C1 segment of cervical spinal cord (tissue), 14 donors: ENCODE measurements at regions not wholly inside any gene's neighbourhood (a gene's known extent, or its start where the extent isn't known, plus 50 kb on each side); places are given as distances from the start of the nearest gene placed in this dataset.
"Not testable (repeated sequence)": the region's sequence is repeated elsewhere in the genome, so short reads cannot be mapped to it uniquely, and the experiment has no call there.

ENCODE experiments used
- DNase-seq, 14 donors: peaks; one replicate each; lab custom pipeline; 2025; lab: John Stamatoyannopoulos, UW

DNA sequence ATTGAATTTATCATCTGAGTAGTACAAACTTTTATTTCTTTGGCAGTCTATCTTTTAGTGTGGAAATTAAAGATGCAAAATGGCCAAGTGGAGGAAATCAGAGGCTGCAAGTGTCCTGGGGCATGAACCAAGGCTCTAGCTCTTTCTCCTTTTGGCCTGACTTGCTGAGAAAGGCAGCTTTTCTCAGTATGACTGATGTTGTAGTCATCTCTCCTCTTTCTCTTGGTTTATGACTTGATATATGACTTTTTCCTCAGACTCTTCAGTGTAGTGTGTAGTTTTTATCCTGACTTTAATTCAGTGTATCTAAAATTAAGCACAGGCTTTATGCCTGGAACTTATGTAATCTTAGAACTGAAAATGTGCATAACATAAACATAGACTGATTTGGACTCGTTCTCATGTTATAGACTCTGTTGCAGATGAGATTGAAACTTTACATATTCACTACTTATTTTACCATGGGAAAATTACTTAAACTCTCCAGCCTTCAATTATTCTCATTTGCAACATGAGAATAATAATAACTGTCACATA is 65.7 kb downstream of the SLITRK5 start:
- no peak for DNase-seq

DNA sequence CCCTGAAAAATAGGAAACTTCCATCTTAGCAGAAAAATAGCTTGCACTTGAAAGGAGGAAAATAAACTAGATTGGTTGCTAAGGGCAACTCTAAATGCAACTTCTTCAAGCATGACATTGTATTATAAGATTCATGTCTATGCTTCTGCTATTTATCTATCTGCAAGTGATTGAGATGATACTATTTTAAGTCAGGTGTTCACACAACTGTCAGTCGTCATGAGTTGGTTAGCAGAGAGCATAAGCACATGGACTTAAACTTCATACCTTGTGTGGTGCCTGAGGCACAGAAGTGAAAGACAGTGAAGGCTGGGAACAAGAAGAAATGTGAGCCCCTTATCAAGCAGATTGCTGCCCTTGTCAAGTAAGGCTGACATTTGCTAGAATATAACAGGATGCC is 82.9 kb downstream of the SLITRK5 start:
- no peak for DNase-seq

DNA sequence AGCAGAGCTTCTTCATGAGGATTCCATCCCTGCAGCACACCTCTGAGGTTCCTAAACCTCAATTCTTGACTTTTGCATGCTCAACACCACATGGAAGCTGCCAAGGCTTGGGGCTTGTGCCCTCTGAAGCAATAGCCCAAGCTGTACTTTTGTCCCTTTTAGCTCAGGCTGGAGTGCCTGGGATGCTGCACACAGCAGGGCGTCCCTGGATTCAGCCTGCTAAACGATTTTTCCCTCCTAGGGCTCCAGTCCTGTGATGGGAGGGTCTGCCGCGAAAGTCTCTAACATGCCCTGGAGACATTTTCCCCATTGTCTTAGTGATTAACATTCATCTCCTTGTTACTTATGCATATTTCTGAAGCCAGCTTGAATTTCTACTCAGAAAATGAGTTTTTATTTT is 98.3 kb downstream of the SLITRK5 start:
- DNase-seq, result no peak

DNA sequence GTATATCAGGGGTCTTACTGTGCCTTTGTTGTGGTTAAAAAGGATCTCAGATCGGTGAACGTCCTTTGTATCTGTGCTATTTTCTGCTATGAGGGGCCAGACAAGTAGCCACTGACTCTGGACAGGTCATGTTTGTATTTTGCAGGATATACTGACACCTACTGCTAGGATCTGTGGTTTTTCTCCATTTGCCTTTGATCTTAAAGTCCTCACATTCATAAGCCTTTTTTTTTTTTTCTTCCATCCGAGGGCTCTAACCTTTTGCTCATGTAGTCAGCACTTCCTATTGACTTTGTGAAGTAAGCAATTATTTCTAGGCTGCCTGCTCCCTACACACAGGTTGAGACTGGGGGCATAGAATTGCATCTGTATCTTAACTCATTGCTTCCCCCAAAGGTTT is 106.2 kb downstream of the SLITRK5 start:
- DNase-seq, result peak in 1 of 14 donors; percentile 6

DNA sequence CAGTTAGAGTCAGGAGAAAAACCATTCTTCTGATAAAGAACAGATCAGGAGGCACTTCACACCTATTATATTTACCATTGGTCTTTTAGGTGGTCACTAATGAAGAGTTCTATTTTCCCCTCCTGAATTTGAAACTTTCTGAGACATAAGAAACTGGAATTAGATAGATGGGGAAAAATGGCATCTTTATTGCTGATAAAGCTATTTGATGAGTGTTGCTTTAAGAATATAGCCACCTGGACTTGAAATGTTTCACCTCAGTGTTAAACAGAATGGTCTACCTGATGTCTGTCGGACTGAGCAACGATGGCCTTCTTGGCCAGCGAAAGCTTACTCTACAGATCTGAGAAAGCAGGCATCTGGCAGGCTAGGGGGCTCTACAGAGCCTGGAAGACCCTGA is 107.0 kb downstream of the SLITRK5 start:
- DNase-seq, result no peak

DNA sequence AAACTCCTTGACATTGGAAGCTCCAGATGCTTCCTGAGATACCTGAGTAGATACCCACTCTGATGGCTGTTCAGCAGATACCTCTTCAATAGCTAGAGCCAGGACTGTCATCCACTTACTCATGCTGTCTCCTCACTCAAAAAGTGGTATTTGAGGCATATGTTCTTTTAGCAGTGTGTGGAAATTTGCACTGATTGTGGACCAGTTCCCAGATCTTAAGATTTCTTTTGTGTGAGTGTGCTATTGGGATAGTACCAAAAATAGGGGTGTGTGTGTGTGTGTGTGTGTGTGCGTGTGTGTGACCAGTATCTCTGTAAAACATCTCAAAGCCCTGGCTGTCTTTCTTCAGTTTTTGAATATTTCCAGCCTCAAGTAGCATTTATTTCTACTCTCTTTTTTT is 108.3 kb downstream of the SLITRK5 start:
- DNase-seq, result no peak

DNA sequence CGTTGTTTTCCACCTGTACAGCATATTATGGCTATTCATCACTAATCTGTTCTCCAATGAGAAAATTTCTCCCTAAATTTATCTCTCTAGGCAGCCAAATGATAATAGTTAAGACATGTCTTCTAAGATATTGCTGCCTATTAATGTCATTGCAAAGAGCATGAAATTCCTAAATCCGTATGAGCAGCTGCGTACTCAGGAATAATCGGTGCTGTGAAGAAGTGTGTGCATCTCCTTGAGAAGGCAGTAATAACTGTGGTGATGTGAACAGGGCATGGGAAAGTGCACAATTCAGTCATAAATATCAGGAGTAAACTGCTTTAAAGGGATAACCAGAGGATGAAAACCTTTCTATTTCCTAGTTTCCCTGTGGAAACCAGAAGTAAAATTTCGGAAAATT is 112.2 kb downstream of the SLITRK5 start:
- no peak for DNase-seq

DNA sequence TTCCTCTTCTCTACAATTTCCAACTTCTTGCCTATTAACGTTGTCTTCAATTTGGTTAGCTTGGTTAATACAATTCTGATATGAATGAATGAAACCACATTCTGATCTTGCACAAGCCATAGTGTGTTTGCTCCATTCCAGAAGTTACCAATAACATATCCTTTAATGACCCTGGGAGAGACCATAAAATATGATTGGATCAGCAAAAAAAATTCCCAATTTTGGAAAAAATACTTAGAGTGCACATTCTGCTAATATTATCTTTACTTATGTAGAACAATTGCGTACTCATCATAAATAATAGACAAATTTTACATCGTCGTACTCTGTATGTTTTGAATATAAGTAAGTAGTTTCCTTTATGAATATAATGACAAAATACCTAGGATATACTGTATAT is 117.2 kb downstream of the SLITRK5 start:
- DNase-seq, result no peak

DNA sequence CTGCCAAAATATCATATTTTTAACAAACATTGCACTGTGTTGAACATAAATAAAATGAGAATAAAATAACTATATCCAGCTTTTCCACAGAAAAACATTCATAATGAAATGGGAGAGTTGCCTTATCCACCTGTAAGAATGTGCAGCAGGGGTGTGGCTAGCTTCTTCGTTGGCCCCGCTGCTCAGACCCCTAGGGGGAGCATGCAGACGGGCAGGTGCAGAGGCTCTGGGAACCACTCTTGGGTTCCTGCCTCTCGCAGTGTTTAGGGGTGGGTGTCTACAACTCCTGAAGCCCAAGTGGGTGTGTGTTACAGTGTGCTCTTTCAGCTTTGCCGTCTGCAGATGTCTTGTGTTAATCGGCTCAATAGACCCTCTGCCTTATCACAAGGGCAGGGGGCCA is 121.7 kb downstream of the SLITRK5 start:
- no peak for DNase-seq

DNA sequence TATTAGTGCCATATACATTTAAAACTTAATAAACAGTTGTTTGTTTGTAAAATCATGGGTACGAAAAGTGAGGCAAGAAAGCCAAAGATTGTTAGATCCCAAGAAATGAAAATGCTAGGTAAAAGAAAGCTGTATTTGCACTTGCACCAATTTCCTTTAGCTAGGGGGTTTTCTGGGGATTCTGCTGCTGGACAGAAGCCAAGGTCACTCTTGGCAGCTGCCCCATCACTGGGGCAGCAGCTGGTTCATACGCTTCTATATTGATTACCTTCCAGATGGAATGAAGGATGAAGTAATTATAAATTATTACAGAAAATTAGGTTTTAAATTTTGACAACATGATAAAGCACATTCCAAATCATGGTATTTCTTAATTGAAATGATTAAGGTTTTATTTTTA is 127.4 kb downstream of the SLITRK5 start:
- no peak for DNase-seq

DNA sequence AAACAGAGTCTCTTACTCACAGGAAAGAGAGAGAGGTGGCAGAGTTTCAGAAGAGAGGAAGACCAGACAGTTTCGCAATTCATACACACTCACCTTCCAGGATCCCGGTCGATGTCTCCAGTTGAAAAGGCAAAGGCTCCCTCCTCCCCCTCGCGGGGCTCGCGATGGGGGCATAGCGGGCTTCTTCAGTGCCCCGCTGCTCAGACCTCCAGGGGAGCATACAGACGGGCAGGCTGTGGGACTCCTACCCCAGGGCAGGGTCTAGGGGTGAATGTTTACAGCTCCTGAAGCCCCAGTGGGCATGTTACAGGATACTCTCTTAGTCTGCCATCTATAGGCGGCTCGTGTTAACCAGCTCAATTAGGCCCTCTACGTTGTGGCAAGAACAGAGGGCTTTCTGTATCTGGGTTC is 139.2 kb downstream of the SLITRK5 start:
- DNase-seq, result no peak

DNA sequence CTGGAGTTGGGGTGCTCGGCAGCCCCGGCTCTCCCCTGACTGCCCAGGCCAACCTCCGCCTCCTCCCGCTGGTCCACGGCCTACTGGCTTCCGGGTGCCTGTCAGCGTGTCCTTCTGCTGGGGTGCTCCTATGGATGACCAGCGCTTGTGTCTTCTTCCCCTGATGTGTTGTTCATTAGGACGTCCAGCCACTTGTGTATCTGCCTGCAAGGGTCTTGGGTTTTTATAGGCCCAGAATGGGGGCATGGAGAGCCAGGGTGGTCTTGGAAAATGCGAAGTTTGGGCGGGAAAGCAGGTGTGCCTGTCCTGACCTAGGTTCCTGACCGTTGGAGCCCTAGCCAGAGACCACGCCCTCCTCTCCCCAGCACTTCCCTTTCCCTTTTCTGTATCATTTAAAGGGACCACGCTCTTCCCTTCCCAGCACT is 139.8 kb downstream of the SLITRK5 start:
- no peak for DNase-seq

DNA sequence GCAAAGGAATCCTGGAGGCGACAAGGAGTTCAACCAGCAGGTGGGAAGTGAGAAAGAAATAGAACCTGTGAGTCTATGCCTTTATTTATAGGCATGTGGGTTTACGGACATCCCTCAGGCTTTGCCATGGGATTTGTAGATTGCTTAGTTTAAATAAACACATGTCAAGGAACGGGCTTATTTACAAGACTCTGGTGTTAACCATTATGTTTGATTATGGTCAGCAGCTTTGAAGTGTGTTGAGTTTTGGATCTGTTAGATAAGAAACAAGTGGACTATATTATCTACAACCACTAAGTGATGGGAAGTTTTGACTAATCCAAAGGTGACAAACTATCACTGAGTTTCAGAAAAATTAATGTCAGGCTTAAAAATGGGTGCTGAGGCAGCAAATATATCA is 143.2 kb downstream of the SLITRK5 start:
- DNase-seq, result no peak

DNA sequence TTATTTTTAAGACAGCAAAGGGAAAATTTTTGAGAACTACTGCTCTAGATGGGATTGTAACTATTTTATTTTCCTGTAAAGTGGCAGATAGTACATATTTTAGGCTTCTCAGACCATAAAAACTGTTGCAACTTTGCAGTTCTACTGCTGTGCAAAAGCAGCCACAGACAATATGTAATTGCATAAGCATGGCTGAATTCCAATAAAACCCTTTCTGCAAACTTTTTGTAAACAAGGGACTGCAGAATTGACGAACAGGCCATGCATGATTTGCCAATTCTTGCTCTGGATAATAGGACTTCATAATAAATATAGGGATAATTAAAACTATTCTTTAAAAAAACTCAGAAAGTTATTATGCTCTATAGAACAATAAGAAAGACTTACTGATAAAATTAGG is 149.1 kb downstream of the SLITRK5 start:
- no peak for DNase-seq

DNA sequence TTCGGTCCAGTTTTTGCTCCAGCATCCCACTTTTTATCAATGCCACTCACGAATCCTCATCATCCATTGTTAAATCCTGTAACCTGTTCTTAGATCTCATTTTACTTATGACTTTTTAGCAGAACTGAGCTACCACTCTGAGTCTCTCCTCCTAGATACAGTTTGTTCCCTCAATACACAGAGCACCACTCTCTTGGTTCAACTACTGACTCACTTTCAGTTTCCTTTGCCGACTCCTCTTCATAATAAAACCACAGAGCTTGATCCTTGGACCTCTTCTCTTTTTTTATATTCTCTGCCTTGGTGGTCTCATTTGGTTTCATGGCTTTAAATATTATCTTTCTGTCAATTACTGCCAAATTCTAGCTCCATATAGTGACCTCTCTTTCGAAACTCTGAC is 150.3 kb downstream of the SLITRK5 start:
- DNase-seq, result no peak

DNA sequence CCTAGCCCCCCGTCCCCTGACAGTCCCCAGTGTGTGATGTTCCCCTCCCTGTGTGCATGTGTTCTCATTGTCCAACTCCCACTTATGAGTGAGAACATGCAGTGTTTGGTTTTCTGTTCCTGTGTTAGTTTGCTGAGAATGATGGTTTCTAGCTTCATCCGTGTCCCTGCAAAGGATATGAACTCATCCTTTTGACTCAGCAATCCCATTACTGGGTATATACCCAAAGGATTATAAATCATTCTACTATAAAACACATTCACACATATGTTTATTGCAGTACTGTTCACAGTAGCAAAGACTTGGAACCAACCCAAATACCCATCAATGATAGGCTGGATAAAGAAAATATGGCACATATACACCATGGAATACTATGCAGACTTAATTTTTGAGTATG is 155.1 kb downstream of the SLITRK5 start:
- DNase-seq, result not testable (repeated sequence)

DNA sequence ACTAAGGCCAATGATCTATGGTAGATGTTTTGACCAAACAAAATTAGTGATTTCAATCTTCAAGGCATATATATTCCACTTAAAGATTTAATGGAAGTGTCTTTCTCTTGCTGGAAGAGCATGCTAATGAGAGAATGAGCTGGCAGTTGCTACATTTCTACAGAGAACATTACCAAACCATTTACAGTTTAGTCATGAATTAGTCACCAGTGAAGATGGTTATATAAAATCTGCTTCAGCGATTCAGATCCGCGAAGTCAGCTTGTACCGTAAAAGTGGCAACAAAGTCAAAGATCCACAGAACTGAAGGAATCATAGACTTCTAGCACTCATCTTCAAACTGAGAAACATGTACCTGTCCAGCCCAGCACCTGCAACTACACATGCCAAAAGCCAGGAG is 156.3 kb downstream of the SLITRK5 start:
- no peak for DNase-seq

DNA sequence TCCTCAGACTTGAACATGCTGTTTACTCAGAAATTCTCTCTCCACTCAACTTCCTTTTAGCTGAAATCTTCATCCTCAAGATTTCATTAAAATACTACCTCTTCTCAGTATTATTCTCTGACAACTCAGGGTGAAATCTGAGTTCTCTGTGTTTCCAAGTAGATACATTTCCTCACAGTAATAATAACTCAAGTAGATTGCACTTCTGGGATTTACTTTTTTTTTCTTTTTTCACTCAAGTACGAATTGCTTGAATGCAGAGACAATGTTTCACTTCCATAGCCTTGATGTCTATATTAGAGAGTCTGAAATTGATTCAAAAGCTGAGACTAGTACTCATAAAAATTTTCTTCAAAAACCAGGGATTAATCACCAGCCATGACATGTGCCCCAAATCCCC is 166.4 kb downstream of the SLITRK5 start:
- no peak for DNase-seq

DNA sequence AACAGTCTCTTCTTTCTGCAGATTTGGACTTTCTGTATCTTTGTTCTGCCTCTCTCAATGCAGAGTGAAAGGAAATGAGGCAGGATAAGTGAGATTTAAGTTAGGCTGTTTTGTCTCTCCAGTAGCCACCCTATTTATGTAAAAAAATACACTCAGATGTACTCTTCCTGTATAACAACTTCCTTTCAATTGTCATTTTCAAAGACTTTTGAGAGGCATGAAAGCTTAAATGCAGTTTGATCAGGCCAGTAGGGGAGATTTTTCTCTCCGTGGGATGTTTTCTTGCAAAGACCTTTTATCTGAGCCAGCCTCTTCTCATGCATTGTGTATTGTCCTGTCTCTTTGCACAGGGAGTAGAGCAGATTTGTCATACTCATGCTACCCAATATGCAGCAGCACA is 166.8 kb downstream of the SLITRK5 start:
- DNase-seq, result peak in 1 of 14 donors; percentile 3

DNA sequence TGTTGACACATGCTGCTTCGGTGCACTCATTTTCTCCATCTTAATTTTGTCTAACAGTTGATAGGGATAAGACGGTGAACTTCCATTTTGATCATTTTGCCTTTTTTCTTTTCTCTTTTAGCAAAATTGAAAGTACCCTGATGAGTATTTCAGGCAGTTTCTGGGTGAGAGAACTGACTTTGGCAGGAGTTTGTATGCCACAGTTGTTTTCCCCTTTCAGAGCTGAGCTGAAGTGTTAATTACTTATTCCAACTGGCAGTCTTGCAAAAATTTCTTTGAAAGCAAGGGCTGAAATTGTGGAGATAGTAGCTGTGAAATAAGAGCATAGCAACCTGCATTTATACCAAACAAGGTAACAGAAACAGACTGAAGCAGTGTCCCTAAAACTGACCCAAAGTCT is 180.2 kb downstream of the SLITRK5 start:
- DNase-seq, result no peak

DNA sequence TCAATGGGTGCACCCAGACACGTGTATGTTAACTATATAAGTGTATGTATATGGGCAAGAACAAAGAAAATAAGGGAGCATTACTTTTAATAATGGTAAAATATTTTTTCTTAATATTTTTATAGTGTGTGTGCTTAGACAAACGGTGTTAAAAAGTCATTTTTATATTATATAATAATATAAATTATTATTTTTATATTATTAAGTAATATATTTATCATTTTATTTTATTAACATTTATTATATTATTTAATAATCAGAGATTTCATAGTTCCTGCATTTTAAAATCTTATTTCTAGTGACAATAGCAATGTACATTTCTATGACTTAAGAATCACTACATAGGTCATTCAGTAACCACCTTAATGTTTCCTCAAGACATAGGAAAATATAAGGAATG is 184.4 kb downstream of the SLITRK5 start:
- no peak for DNase-seq

DNA sequence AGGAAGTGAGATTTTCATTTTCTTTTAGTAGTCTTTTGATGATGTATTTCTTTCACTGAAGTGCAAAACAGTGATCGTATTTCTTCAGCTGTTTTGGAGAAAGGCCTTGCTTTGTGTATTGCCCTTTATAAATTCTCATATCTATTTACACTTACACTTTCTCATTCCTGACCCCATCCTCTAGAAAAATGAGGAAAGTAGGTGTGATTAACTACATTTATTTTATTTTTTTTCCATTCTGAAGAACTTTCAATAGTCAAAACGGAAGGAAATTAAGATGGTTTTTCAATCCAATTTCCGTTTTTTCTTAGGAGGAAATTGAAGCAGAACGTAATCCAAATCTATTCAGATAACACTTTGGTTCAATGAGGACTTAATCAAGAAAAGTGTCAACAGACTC is 188.1 kb downstream of the SLITRK5 start:
- DNase-seq, result no peak

DNA sequence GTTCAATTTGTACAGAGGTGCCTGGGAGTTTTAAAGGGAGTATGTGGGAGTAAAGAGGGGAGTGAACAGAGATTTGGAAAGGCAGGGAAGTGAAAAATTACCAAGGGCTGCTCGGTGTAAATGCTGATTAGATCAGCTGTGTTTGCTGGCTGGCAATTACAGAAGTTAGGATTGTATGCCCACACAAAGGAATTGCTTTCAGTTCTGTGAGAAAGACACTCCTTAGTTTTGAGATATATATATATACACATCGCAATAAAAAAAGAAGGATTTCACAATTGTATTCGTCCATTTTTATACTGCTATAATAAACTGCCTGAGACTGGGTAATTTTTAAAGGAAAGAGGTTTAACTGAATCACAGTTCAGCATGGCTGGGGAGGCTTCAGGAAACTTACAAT is 196.3 kb downstream of the SLITRK5 start:
- DNase-seq, result no peak

DNA sequence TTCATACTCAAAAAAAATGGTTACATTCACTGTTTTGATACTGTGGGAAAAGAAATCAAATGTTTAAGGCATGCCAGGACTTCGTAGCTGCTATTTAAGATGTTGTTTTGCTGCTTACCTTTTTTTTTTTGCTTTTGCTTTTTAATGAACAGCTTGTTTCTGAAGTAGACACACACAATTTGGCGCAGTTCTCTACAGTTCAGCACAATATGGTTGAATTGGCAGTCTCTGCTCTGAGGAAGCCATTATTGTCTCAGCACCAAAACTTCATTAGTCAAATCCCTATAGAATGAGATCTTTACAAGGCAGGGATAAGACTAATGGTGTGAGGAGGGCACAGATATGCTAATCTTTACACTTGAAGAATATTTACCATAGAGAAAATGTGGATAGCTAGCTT is 197.6 kb downstream of the SLITRK5 start:
- DNase-seq, result no peak

DNA sequence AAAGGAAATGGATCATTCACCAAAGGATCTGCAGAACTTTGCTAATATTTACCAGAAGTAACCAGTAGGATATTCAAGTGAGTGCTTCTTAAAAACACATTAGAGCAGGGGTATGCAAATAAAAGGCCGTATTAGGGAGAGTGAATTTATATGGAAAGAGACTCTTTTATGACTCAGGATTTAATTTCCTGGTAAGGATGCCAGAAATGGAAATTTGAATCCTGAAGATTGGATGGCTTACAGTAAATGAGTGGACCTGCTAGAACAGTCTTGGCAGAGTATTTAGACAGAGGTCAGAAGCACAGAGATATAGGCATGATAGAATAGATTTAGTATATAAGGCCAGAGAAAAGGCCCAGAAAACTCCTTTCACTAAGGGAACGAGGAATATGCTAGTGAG is 201.6 kb downstream of the SLITRK5 start:
- DNase-seq, result no peak
